Activated CD4-positive, alpha-beta T cell treated with anti-CD3 and anti-CD28 coated beads, Interleukin-10, Interleukin-2, amounts not matched to agents 100 ng/mL and 50 ng/mL, durations not matched to agents 16 hours and 8 hours (primary cell): ENCODE measurements at regions not wholly inside any gene's neighbourhood (a gene's known extent, or its start where the extent isn't known, plus 50 kb on each side); places are given as distances from the start of the nearest gene placed in this dataset.

Experiments
- DNase-seq: peaks from one replicate; pipeline ENCODE4 v3.0.0-alpha.2; 2020

DNA sequence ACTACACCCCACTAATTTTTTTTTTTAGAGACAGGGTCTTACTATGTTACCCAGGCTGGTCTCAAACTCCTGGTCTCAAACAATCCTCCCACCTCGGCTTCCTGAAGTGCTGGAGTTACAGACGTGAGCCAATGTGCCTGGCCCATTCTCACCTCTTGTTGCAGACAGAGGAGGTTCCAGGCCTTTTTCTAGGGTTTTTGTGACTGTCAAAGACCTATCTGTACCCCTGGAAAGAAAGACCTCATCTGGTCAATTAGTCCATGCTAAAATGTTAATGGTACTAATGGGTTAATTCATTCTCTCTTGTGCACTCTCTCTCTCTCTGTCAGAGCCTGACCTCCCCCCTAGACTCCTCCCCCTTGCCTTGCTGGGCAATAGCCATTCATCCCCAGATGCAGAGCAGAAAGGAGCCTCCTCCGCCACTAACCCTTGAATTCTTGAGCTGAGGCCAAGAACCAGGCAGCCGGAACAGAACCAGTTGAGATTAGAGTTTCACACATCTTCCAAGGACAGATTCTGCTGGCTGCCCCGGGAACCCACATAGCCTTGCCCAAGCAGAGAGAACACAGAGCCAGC lies 209.7 kb downstream of the SKIDA1 start:
- DNase-seq, result no peak

DNA sequence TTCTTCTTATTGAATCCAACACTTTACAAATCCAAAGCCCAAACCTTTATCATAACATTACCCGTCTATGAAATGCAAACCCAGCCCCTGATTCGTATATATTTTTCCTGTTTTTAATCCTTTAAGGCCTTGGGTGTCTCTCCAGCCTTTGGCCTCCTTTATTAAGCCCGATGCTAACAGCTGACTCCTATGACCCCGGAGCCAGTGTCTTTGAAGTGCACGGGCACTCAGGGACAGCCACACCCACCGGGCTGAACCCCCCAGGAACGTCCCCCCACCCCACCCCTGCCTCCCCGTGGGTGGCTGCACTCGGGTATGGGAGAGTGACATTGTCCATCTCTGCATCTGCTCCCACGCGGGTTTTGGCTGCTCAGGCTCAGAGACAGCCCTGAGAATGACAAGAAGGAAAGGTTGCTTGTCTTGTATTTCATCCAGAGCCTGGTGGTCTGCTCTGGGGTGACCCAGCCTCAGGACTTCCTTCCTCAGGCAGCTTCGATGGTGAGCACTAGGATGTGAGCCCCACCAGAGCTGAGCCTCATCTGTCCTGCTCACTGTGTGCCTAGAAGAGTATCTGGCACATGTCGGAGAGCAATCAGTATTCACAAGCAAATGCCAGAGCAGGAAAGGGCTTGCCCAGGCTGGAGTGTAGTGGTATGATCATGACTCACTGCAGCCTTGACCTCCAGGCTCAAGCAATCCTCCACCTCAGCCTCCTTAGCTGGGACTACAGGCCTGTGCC lies 210.4 kb downstream of the SKIDA1 start:
- no peak for DNase-seq

DNA sequence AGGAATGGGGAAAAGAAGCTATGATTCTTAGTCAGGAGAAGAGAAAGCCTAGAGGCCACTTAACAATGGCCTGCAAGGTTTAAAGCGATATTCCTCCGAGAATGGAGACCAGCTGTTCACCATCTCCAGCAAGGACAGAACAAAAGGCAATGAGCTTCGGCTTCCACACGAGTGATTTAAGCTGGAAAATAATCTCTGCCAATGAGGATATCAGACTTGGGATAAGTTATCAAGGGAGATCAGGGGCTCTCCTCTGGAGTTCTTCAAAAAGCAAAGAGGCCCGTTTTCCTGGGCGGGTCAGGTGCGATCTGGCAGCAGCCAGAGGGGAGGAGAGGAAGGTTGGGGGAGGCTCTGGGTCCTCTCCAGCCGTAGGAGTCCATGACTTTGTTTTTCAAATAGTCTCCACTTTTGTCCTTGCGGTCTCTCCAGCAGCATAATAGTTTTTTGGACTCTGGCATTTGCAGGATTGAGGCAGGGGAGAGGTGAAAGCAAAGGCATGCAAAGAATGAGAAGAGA lies 211.3 kb downstream of the SKIDA1 start:
- DNase-seq, result no peak

DNA sequence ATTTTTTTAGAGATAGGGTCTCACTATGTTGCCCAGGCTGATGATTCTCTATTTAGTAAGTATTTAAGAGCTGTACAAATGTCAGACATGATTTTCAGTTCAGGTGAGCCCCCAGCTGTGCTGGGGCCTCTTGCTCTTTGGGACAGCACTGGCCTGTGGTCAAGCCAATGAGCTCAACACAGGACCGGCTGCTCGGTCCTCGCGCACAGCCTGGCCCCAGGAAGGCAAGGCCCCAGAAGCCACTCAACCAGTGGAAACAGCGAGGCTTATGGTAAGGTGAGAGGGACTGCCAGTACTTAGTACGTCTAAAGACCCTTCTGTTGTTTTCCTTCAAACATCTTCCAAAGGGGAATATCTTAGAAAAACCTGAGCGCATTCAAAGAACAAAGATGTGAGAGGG lies 211.8 kb downstream of the SKIDA1 start:
- no peak for DNase-seq

DNA sequence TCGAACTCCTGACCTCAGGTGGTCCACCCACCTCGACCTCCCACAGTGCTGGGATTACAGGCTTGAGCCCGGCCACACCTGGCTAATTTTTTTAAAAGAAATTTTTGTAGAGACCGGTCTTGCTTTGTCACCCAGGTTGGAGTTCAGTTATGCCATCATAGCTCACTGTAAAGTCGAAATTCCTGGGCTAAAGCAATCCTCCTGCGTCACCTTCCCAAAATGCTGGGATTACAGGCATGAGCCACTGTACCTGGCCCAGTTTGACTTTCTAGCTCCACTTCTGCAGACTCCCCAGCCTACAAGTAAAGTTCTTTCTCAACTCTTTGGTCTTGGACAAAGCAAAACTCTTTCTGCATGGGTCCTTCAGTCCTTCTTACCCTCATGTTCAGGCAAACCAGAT lies 214.1 kb downstream of the SKIDA1 start:
- DNase-seq, result no peak

DNA sequence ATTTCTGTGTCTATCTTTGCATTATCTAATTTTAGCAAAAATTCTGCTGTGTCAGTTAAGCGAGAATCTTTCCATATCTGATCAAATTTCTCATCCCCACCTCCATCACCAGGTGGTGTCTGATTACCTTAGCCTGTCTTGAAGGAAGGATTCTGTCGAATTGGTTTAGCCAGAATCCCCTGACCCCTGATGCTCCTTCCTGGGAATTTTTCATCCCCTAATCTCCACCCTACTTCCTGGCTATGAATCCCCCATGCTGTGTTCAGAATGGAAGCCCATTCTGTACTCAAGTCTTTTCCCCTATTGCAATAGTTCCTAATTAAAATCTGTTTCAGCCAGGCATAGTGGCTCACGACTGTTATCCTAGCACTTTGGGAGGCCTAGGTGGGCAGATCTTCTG lies 216.1 kb downstream of the SKIDA1 start:
- no peak for DNase-seq

DNA sequence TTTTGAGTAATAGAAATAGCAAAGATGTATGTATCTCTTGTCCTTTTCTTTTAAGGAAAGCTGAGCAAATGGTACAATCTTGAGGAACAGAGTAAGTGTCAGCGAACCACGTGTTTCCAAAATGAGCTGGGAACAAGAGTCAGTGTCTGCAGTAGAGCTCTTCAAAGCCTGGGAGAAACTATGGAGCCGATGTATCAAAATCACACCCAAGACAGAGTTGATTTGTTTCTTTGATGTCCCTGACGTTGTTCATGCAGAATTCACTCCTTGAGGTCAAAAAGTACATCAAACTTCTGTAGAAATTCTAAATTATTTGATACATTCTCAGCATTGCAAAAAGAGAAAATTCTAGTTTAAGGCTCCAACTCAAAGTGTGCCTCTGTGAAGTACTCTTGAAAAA lies 216.5 kb downstream of the SKIDA1 start:
- DNase-seq, result no peak

DNA sequence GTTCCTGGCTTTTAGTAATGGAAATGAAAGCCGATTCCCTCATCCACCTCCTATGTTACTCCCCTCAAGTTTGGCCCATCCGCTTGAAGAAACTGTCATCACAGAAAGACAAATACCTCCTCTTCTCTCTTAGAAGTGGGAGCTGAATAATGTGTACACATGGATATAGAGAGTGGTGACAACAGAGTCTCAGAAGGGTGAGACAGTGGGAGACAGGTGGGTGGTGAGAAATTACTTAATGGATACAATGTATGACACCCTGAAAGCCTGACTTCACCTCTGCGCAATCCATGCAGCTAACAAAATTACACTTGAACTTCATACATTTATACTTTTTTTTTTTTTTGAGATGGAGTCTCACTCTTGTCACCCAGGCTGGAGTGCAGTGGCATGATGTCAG lies 217.5 kb downstream of the SKIDA1 start:
- DNase-seq, result no peak

DNA sequence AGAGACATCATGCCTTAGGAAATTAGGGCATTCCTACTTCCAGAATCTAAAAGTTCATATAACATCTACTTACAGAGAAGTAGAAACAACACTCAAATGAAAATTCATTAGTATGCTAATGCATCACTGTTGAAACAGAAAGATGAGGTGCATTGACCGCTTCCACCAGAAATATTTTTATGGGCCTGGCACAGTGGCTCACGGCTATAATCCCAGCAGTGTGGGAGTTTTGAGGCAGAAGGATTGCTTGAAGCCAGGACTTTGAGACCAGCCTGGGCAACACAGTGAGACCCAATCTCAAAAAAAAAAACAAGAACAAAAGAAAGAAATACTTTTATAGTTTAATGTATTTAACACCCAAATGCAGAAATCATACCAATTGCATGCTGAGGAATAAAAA lies 220.9 kb downstream of the SKIDA1 start:
- DNase-seq, result no peak

DNA sequence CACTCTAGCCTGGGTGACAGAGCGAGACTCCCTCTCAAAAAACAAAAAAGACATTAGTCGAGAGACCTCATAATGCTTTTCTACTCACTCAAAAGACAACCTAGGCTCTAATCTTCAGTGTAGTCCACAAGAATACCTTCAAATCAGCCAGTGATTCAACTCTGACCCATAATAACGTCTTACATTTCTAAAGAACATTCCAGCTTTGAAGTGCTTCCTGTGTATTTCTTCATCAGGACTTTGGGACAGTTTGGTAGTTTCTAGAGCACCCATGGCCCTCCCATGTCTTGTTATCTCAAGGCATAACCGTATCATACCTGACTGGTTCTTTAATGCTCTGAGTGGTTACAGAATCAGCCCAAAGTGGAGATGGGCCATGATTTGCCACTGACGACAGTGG lies 221.3 kb downstream of the SKIDA1 start:
- no peak for DNase-seq

DNA sequence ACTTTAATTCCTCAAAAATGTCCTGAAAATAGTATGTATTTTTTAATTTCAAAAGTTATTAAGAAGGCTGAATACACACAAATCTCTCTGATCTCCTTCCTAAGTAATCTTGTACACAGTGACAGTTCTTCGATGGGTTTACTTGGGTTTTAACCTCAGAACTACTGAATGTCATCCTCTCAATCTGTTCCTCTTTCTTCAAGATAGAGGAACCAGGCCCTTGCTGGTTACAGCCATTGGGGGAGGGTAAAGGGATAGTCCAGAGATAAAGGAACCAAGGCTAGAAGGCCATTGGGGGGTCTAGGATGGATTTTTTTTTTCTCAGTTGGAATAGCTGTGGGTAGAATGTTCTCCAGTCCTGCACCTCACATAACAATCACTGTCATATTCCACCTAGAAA lies 224.9 kb downstream of the SKIDA1 start:
- DNase-seq, result no peak

DNA sequence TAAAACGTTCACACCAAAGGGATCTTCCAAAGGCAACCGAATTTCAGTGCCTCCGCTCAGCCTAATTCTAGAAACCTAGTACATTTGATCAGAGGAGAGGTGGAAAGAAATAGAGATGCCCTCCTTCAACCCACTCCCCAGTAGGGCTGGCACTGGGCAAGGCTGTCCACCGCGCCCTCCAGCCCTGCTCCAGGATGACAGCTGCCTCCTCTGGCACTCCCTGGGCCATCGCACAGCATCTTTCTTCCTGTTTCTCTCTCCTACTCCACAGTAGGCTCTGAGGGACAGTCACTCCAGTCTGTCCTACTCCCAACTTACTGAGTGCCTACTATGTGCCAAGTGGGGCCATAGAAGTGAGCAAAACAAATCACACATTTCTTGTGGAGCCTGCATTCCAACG lies 226.2 kb downstream of the SKIDA1 start:
- DNase-seq, result no peak

DNA sequence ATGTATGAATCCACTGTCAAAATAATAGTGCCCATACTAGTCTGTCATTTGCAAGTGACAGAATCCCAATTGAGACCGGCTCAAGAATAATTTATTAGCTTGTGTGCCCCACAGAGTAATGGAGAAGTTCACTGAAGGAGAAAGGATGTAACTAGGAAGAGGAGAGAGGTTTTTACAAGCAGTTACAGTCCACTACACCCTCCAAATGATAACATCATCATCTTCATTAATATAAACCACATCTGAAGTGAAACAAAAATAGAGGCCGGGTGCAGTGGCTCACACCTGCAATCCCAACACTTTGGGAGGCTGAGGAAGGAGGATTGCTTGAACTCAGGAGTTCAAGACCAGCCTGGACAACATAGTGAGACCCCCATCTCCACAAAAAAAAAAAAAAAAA lies 226.8 kb downstream of the SKIDA1 start:
- DNase-seq, result no peak

DNA sequence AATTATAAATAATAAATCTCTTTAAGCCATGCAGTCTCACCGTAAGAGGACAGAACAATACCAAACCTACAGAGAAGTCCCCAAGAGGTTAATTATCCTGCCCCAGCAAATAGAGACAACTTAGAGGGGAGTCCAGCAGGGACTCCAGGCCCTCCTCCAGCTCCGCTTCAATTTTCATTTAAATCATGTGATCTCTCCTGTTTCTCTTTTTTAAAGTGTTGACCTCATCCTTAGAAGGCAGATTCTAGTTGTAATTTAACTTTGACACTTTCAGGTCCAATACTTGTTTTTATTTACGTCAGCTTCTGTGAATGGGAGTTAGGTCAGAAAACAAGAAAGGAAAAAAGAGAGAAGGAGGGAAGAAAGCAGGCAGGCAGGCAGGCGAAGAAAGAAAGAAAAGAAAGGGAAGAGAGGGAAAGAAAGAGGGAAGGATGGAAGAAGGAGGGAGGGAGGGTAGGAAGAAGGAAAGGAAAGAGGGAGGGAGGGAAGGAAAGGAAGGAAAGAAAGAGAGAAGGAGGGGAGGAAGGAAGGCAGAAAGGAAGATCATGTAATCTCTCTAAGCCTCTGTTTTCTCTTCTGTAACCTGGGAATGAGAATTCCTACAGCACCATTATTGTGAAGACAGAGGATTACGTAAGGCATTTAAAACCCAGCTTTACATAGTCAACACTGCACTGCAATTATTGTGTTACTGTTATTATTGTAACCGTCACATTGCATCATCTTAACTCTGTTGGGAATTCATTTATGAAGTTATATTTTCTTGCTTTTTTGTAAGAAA lies 227.7 kb downstream of the SKIDA1 start:
- no peak for DNase-seq

DNA sequence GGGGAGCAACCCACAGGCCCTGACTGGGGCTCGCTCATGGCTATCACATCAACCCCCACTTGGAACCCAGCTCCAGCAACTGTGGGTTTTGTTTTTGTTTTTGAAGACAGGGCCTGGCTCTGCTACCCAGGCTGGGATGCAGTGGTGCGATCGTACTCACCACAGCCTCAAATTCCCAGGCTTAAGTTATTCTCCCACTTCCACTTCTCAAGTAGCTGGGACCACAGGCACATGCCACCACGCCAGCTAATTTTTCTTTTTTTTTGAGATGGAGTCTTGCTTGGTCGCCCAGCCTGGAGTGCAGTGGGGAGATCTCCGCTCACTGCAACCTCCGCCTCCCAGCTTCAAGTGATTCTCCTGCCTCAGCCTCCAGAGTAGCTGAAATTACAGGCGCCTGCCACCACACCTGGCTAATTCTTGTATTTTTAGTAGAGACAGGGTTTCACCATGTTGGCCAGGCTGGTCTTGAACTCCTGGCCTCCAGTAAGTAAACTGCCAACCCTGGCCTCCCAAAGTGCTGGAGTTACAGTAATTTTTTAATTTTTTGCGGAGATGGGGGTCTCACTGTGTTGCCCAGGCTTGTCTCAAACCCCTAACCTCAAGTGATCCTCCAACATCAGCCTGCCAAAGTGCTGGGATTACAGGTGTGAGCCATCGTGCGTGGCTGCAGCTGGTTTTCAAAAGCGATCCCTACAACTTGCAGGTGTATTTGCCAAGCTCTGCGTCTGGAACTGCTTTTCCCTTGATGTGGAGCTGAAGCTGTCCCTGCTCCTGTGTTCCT lies 228.7 kb downstream of the SKIDA1 start:
- no peak for DNase-seq

DNA sequence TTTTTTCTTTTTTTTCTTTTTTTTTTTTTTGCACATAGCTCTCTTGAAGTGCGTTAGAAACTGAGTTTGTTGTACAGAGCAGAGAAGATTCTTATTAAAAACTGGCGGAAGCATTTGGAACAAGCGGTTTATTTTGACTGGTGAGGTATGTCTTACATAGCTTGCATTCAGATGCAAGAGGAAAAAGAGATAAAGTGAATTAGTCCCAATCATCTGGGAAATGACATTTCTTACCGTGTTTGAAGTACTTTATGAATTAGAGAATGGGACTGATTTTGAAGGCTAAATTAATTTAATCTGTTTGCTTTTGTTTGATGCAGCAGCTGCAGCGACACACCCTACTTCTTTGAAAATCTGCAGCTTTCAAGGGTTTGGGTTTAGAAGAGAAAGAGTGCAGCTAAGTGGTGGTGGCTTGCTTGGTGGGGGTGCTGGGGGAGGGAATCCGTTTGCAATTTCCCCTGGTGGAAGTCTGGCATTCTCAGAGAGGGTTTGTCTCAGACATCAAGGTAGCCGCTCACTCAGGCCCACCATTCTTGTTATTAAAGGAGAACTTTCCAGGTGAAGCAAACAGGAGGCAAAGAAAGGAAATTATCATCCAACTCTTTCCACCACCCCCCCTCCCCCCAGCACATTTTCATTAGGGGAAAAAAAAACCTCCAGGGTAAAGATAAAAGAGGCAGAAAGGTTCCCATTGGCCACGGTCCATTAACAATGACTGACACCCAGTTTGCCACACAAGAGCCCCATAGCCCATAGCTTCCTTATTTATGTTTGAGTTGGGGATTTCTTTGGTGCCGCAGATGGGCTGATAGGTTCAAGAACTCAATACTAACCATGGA lies 231.7 kb downstream of the SKIDA1 start:
- DNase-seq, result no peak

DNA sequence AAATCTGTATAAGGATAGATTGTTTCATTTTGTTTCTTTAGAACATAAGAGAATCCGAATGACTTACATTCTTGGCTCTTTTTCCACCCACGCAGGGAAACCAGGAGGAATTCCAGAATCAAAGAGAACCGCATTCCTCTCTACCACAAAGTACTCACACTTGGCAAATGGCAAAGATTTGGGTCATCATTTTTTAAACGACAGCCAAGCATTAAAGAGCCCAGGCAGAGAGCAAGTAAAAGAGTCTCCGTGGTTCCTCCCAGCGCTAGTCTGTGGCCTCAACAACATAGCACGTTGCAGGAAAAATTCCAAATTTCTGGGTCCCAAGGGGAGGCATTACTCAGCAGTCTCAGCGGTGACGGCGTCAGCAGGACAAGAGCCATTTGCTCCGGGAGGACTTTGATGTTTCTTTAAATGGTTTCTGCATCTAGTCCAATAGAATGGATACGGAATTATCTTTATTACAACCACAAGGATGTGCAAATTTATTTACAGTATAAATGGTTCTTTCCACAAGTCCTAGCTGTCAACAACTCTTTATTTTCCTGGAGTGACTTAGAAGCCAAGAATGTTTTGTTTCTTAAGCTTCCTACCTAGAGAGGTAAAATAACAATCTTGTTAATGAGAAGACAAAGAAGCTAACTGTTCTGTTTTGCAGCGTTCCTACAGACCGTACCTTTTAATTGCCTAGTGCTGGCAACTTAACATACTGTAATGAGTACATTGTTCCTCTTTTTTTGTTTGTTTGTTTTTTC lies 232.5 kb downstream of the SKIDA1 start:
- DNase-seq, result no peak

DNA sequence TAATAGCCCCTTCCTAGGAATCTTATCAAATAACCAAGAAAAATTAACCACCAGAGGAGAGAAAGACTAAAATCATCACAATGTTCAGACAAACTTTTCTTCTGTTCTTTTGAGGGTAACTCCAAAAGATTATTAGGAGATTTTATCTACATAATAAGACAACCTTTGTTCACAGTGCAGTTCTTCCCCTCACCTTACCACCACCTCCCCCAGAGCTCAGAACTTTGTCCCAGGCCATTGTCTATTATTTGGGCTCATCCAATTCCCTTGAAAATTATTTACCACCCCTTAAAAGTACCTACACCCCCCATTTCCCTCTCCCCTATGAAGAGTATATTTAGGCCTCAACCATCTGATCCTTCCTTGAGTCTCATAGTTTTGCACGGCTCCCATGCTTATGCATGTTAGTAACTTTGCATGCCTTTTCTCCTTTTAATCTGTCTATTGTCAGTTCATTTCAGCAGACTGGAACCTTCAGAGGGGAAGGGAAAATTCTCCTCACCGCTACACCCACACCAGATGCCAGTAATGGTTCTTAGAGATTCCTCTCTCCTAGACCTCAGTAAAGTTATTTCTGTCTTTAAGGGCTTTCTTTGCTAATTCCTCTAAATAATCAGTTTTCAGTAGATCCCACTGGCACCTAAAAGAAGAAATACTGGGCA lies 234.9 kb downstream of the SKIDA1 start:
- DNase-seq, result no peak

DNA sequence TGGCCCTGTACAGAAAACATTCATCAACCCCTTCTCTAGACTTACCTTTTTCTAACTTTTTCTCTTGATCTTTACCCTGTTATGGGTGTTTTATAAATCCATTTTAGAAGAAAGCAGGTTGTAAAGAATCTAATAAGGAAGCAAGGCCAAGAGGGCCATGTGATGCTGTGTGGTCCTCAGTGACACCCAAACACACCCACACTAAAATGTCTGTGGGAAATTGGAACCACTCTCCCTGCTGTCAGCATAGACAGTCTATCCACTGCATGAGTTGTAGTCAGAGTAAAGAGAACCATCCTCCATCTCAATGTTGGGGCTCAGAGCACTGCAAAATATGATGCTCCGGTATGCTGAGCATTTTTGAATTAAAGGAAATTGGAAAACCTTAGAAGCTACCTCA lies 235.5 kb downstream of the SKIDA1 start:
- DNase-seq, result no peak

DNA sequence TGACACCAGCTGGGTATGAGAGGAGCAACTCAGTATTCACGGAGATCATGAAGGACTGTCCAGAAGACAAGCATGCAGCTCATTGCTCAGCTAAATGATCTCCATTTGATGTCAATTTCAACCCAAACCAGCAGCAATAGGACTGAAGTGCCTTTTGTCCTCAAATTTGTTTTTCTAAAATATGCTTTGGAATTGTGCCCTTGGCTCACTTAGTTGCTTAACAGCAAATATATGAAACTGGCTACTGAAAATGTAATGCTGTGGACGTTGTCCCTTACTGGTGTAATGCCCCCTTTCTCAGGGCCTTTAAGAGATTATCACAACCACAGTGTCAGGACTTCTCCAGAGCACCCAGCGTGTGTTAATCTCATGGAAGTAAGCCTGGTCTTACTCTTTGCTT lies 236.2 kb downstream of the SKIDA1 start:
- DNase-seq, result no peak

DNA sequence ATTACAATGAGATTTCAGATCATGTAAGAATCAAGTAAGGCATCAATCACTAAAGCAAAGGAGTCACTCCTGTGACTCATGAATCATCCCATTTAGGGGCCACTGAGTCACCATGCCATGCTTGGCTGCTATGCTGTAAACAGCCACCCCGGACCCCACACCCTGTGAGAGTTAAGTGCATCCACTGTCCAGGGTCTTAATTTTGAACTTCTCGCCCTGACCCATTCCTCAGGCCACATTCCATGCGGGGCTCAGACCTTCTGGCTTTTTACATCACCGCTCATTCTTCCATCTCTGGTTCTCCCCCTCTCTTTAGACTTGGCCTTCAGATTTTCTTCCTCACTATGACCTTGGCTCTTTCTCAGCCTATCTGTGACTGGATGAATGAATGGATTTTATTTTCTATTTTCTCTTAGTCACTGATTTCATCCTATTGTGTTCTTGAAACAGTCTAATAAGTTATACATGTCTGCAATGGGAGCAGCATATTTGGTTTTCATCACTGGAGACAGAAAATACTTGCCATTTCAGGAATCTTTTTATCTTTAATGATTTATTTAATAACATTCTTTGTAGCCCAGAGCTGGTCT lies 239.6 kb downstream of the SKIDA1 start:
- no peak for DNase-seq
